ENCODE measurements at regions not wholly inside any gene's neighbourhood (a gene's known extent, or its start where the extent isn't known, plus 50 kb on each side); places are given as distances from the start of the nearest gene placed in this dataset.

- TF ChIP-seq, protein P1, sequence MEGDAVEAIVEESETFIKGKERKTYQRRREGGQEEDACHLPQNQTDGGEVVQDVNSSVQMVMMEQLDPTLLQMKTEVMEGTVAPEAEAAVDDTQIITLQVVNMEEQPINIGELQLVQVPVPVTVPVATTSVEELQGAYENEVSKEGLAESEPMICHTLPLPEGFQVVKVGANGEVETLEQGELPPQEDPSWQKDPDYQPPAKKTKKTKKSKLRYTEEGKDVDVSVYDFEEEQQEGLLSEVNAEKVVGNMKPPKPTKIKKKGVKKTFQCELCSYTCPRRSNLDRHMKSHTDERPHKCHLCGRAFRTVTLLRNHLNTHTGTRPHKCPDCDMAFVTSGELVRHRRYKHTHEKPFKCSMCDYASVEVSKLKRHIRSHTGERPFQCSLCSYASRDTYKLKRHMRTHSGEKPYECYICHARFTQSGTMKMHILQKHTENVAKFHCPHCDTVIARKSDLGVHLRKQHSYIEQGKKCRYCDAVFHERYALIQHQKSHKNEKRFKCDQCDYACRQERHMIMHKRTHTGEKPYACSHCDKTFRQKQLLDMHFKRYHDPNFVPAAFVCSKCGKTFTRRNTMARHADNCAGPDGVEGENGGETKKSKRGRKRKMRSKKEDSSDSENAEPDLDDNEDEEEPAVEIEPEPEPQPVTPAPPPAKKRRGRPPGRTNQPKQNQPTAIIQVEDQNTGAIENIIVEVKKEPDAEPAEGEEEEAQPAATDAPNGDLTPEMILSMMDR (IDR thresholded peaks at IDR 0.05; ENCODE audit: low read depth, low read length): no peak
- no peak for TF ChIP-seq EZH2phosphoT487 (IDR thresholded peaks at IDR 0.05; ENCODE audit: low read depth)
These were observed 52.7 kb upstream of the MYB start for GRCh38 chr6:135128268-135128914.

All from OCI-LY3 (cell line).